ENCODE measurements at regions not wholly inside any gene's neighbourhood (a gene's known extent, or its start where the extent isn't known, plus 50 kb on each side); places are given as distances from the start of the nearest gene placed in this dataset.

DNA sequence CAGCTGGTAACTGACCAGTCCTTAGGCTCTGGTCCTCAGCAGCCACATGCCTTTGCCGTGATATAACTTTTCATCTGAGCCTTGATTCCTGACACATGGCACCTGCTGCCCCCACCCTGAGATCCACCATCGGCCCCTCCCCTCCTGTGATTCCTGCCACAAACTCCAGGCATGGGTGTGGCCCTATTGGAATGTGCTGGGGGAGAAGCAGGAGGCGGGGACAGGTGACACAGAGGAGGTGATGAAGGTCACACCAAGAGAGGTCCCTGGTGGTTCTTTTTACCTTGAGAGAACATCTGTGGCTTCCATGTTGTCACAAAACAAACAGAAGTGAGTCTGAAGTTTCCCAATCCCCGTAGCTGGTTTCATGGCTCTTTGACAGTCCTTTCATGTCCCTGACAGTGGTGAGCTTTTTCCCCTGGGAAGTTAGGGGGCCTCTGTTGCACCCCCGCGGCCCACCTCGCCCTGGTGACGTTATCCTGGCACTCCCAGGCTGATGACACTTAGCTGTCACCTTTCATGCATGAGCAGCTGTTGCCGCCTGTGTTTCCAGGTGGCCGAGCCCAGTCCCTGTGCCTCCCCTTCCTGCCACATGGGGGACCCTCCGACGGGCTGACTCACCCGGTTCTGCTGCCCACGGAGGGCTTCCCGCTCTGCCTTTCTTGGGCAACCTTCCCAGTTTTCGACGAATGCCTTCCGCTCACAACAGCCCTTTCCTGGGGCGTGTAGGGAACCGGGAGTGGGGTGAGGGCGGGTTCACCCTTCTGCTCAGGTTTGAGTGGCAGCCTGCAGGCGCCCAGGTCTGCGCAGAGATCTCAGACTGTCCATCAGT is 66.3 kb upstream of the GLI2 start:
- DNase-seq = no peak

DNA sequence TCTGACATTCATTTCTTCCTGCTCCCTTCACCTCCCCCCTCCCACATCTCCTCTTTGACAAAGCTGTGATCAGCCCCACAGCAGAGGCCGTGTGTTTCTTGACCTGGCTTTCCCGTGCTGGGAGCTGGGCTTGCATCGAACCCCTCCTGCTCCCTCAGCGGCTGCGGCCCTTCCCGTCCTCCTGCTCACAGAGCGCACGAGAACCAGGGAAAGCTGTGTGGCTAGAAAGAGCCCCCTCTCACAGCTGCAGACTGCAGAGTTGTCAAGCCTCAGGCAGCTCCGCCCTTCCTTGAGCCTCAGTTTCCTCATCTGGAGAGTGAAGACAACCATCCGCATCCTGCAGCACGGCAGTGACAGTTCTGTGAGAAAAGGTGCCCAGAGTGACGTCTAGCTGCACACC is 65.7 kb upstream of the GLI2 start:
- no peak for DNase-seq

DNA sequence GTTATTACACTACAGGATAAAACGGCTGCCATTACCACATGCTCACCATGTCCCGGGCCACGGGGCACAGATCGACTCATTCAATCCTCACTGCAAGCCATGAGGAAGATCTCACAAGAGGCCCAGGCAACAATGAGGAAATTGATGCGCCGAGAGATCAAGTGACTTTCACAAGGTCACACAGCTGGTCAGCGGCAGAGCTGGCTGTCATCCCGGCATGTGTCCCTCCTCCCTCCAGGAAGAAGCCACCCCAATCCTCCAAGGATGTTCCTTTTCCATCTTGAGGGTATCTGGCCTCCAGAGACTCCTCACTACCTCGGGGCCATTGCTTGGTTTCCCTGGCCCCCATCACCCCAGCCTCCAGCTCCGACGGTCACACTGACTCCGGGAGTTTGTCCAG is 65.3 kb upstream of the GLI2 start:
- no peak for DNase-seq

DNA sequence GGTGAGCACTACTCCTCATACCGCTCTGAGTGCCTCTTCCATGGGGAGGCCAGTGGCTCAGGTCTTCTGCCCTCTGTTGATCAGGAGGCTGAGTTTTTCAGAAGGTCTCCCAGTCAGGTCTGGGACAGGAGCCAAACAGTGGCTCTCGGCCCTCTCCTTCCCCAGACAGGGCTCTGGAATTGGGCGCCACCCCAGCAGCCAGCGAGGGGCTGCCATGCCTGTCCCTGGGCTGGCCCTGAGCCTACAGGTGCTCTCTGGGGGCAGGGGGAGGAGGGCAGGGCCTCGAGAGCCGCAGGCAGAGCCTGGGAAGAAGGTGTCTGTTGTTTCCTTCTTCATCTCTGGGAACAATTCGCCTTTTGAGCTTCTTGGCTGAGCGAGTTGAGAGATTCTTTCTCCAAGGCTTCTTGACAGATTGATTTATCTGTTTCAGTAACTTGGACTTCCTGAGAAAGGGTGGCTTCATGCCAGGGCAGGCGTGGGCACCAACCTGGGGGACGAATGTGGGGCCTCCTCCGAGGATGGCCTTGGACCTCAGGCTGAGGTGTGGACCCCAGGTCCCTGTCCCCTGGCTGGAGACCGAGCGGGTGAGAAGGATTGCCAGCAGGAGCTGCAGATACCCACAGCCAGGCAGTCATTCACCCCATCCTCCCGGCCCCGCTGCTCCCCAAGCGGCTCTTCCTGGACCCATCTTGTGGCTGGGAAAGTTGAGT is 64.7 kb upstream of the GLI2 start:
- no peak for DNase-seq

DNA sequence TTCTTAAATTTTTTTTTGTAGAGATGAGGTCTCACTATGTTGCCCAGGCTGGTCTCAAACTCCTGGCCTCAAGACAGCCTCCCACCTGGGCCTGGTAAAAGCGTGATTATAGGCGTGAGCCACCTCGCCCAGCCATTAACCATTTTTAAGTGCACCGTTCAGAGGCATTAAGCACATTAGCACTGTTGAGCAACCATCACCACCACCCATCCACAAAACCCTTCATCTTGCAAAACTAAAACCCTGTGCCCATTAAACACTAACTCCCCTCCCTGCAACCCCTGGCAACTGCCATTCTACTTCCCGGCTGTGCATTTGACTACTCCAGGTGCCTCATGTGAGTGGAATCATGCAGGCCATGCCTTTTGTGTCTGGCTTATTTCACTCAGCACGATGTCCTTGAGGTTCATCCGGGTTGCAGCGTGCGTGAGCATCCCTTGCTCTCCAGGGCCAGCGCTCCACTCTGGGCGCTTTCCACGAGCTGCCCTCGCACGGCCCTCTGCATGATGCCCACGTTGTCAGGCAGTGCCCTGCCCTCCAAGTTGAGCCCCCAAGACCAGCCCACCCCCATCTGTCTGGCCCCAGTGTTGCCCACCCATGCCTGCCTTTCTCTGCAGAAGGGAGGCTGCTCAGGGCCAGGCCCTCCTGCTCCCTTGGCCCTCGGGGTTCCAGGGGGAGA is 63.0 kb upstream of the GLI2 start:
- DNase-seq = no peak

DNA sequence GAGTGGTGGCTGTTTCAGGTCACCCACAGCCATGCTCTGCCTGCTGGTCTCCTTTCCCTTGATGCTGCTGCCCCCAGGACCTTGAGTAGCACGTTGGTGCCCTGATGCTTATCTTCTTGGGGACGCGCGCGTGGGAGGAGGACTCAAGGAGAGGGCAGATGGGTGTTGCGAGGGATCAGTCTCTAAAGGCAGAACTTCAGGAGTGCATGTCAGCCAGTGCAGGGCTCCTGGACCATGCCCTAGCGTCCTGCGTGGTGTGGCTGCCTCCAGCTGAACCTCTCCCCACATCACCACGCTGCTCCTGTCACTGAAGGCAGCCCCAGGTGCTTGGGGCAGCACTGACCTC is 62.5 kb upstream of the GLI2 start:
- DNase-seq = no peak

DNA sequence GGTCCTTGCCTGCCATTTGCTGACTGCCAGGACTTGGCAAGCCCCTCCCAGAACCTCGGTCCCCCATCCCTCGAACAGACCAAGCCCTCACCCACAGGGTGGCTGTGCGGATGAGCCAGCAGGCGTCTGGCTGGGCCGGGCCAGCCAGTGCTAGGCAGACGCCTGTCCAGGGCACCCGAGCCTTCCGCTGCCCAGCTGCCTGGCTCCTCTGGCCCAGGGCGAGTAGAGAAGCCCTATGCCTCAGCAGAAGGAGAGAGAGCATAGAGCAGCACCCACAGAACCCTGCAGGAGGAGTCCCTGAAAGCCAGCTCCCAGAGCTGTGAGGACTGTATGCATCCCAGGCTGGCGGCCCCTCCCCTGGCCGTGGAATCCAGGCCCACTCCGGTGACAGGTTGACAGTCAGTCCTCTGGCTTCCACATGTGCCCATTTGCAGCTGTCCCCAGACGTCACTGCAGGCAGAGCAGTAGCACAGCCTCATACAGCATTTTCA is 62.1 kb upstream of the GLI2 start:
- no peak for DNase-seq

DNA sequence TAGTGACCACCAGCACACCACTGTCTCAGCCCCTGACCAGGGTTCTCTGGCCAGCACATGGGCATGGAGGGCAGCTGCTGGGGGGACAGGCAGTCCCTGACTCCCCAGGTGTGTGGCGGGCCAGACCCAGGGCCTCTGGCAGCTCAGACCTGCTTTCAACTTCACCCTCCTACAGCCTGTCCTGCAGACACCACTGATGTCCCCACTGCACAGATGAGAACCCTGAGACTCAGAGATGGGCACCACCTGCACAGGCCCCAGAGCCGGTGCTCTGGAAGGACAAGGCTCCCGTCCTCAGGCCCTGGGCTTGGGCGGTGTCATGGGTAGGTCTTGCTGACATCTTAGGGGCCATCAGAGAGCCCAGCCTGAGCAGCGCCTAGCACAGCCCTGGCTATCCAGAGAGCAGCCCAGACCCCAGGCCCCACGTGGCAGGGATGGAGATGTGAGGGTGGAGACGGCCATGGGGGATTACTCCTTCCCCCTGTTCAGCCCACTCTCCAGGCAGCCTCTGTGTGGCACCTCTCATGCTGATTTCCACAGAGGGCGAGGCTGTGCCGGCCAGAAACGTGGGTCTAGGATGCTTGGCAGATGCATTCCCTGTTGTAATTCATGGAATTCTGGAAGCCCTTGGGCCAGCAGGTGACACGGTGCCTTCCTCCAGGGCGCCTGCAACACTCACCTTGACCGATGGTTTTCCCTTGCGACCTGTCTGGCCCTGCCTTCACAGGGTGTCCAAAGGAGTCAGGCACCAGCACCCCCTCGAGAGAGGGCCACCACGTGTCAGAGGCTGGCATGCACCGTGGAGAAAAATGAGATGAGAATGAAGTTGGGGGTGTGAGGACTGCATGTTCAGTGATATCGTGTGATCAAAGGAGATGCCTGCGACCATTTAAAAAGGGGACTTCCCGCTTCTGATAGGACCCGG is 61.2 kb upstream of the GLI2 start:
- DNase-seq = no peak

DNA sequence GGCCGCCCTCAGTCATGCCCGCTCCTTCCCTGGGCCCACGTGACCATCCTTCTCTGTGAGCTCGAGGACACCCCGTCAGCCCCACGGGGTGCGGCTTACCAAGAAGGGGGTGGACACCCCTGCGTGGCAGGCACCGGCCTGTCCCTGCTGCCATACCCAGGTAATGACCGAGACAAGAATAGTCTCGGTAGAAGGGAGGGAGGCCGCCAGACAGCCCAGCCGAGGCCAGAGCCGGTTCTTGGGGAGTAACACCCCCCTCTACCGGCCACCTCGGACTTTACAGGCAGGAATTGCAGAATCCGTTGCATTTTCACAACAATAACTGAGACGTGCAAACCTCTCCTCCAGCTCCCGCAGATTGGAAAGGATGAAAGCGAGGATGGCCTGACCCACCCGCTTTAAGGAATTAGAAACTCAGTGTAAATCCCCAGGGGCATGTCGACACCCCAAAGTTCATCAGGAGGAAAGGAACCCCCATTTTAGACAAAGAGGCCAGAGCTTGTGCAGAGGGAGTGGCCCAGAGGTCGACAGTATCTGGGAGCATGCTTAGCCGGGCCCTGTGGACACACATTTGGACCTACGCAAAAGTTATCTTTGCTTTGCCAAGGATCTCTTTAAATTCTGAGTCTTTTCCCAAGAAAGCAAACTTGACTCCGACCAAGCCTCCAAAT is 60.1 kb upstream of the GLI2 start:
- DNase-seq = peak; percentile 27

DNA sequence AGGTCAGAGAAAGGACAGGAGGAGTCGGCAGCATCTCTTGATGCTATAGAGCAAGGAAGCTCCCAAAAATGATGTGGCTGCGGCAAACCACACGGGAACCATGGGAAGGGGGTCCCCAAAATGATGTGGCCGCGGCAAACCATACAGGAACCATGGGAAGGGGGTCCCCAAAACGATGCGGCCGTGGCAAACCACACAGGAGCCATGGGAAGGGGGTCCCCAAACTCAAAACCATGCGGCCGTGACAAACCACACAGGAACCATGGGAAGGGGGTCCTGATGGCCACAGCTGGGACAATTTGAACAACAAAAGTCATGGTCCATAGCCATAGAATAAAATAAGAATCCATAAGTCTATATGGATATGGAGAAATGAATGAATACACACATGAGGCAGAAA is 58.4 kb upstream of the GLI2 start:
- DNase-seq = no peak

DNA sequence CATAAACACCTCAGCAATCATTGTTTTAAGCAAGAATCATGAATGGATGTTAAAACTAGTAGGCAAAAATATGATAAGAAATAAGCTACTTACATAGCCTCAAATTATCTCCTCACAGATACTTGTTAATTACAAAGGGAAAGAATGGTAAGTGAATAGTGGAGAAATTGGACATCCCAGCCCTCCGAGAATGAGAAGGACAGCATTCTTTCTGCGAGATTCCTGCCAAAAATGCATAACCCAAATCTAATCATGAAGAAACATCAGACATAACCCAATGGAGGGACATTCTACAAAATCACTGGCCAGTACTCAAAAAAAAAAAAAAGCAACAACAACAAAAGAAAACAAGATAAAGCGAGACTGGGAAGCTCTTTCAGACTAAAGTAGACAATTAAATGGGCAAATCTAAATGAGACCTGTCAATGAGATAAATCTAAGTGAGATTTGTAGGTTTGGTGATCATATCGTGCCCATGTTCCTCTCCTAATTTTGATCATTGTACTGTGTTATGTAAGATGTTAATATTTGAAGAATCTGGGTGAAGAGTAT is 57.9 kb upstream of the GLI2 start:
- DNase-seq = no peak

DNA sequence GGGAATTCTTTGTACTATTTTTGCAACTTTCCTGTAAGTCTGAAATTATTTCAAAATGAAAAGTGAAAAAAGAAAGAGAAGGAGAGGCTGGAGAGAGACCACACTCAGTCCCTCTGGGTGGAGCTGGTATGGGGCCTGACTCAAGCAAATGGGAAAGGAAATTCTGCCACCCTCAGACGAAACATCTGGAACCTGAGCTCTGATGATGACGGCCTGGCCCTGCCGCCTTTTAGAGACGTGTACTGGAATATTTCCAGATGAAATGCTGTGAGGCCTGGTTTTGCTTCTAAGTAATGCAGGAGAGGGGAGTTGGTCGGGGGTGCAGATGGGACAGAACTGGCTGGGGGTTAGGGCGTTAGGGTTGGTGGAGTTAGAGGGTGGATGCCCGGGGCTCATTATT is 57.4 kb upstream of the GLI2 start:
- no peak for DNase-seq

DNA sequence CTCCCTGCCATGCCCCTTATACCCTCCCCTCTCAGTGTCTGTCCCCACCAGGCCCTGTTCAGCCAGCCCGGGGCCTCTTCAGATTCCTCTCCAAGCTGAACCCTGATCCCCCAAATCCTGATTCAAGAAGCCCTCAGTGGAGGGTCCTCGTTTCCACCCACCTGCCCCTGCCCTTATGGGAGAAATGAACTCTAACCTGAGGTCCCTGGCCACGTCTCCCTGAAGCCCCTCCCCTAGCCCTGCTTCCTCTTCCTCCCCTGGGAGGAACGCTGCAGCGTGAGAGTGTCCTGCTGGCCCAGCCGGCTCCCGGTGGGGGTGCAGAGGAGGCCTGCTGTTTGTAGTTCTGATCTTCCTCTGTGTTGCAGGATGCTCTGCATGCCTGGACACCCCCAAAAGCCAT is 56.7 kb upstream of the GLI2 start:
- no peak for DNase-seq

DNA sequence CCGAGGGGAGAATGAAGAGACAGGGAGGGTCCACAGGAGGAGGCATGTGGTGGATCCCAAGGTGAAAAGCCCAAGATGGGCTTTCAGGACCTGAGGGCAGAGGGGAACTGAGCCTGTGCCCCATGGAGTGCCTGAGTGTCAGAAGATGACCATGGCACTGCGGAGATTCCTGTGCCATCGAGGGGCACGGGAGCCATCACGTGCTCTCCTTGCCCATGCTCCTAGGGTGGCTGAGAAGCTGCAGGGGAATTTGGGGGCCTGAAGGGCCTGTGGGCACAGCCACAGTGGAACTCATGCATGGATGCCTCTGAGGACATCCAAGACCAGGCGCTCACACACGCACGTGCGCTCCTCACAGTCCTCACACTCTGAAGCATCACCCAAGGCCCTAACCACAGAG is 56.1 kb upstream of the GLI2 start:
- no peak for DNase-seq

DNA sequence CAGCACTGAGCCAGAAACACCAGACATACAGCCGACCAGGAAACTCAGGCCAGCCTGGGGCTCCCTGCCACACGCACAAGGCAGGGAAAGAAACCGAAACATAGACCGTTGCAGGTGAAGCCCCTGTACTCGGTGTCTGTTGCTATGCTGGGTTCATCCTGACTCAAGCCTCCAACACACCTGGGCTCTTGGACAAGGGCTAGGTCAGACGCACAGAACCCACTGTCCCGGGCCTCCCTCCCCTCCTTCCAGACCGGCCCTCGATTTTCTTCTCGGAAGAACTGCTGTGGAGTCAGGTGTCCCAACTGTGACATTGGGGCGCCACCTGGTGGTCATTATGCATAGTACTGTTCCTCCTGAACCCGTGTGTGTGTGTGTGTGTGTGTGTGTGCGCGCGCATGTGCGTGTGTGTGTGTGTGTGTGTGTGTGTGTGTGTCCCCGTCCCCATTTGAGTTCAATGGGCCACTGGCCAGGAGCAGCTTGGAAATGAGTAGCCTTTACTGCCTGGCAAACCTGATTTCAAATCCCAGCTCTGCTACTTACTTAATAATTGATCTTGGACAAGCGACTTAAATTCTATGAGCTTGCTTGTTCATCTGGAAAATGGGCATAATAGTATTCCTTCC is 55.4 kb upstream of the GLI2 start:
- DNase-seq = peak; percentile 59

DNA sequence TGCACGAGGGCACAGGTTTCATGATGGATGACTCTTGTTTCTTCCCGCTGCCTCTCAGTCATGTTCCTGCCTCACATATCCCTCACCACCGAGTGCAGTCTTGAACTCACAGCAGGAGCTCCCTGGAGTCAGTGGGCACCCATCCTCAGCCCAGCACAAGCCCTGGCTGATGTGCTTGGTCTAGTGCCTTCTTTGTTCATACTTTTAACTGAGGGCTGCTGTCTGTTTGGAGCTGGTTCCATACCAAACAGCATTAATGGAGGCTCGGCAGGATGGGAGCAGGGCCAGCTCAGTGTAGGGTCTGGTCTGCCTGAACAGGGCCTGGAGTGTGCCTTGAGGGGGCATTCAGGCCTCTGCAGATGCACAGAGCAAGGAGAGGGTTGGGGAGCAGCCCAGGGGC is 54.5 kb upstream of the GLI2 start:
- no peak for DNase-seq

DNA sequence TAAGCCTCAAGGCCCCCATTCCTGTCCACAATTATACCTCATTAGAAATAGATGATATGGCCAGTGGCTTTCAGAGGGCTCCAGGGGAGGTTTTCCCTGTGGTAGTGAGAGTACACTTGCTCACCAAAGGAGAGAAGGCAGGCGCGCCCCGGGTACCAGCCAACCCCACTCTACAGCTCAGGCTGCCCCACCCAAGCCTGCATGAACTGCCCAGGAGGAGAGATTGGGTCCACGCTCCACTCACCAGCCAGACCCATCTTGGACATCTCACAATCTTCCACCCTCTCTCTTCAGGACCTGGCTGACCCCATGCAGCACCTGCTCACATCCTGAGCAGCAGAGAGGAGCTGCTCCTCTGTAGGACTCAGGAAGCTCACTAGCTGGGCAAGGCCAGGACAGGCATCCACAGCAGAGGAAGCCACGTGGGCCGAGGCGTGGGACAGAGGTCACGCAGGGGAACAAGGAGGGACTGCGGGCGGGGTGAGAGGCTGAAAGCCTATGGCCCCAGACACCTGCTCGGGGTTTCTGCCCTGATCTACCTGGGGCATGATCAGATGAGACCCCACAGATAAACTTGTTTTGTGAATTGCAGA is 53.9 kb upstream of the GLI2 start:
- DNase-seq = no peak

DNA sequence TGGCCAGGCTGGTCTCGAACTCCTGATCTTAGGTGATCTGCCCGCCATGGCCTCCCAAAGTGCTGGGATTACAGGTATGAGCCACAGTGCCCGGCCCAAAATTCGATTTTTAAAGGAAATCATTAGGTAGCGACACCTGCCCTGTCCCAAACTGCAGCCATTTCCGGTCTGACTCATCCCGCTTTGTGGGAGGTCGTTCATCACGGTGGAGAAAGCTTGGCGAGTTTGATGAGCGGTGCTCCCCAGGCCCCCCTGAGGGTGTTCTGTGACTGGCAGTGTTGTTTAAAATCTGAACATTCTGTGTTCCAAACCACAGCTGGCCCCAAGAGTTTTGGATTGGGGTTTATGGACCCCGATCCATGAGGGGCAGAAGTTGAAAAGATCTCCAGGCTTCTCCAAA is 53.0 kb upstream of the GLI2 start:
- no peak for DNase-seq

DNA sequence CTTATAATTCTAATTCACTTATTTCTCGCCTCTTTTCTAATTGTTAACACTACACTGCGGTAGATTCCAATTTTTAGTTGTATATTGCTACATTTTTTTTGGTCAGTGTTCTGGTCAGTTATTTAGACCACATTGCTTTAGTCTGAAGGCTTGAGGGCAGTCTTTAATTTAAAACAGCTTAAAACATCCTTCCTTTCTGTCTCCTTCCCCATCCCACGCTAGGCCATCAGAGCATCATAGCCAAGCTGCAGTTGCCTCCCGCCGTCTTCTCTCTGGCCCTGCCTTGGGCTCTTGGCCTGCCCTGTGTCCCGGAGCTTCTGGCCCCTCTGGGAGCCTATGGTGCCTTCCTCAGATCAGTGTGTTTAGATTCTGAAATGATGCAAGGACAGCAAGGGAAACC is 52.6 kb upstream of the GLI2 start:
- DNase-seq = no peak

DNA sequence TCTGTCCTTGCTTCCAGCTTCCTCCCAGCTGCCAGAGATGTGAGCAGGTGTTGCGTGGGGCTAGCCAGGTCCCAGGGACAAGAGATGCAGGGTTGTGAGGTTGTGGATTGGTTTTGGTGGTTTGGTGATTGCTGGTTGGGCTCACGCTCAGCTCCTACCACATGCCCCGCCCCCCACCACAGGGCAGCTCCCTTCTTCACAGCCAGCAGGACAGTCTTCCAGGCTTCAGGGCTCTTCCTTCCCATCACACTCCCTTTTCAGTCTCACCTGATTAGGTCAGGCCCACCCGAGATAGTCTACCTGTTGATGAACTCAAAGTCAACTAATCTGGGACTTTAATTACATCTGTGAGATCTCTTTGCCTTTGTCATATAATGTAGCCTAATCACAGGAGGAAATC is 52.0 kb upstream of the GLI2 start:
- DNase-seq = no peak
